ENCODE measurements at regions not wholly inside any gene's neighbourhood (a gene's known extent, or its start where the extent isn't known, plus 50 kb on each side); places are given as distances from the start of the nearest gene placed in this dataset.

GRCh38 chr2:198238429-198238828 is 434.0 kb downstream of the PLCL1 start:
- DNase-seq (ENCODE audit: low spot score) = no peak
- ATAC-seq (ENCODE audit: insufficient number of reproducible peaks, low FRiP score, low read depth) = no peak
- H3K27me3 ChIP-seq (replicated peaks; ENCODE audit: insufficient read depth) = no peaks in the 10 kb centered on the region
- H3K27ac ChIP-seq = no peak overlapping the region
- H3K4me3 ChIP-seq = no peak overlapping the region
- no peaks in the 10 kb centered on the region for H3K4me1 ChIP-seq (ENCODE audit: control insufficient read depth in 1 of 2, low read depth in 2 of 2)
- H3K9me3 ChIP-seq = no peaks in the 10 kb centered on the region
- H3K36me3 ChIP-seq = no peaks in the 10 kb centered on the region
- no peak for TF ChIP-seq CTCF (IDR thresholded peaks at IDR 0.05)

- TF ChIP-seq CTCF (IDR thresholded peaks at IDR 0.05) = no peak
- no peak overlapping the region for H3K4me3 ChIP-seq
- H3K27me3 ChIP-seq (replicated peaks; ENCODE audit: insufficient read depth) = no peaks in the 10 kb centered on the region
- ATAC-seq (ENCODE audit: insufficient number of reproducible peaks, low FRiP score, low read depth) (no peak), DNase-seq (ENCODE audit: low spot score) (no peak)
- H3K27ac ChIP-seq = no peak overlapping the region
- H3K9me3 ChIP-seq = no peaks in the 10 kb centered on the region
- no peaks in the 10 kb centered on the region for H3K4me1 ChIP-seq (ENCODE audit: control insufficient read depth in 1 of 2, low read depth in 2 of 2)
- H3K36me3 ChIP-seq = no peaks in the 10 kb centered on the region
Observed at GRCh38 chr2:198236338-198236737, 431.9 kb downstream of the PLCL1 start.

- no peaks in the 10 kb centered on the region for H3K4me1 ChIP-seq (ENCODE audit: control insufficient read depth in 1 of 2, low read depth in 2 of 2)
- DNase-seq (ENCODE audit: low spot score) (no peak), ATAC-seq (ENCODE audit: insufficient number of reproducible peaks, low FRiP score, low read depth) (no peak)
- no peak for TF ChIP-seq CTCF (IDR thresholded peaks at IDR 0.05)
- H3K27ac ChIP-seq = no peak overlapping the region
- H3K4me3 ChIP-seq = no peak overlapping the region
- H3K9me3 ChIP-seq = no peaks in the 10 kb centered on the region
- H3K27me3 ChIP-seq (replicated peaks; ENCODE audit: insufficient read depth) = no peaks in the 10 kb centered on the region
- H3K36me3 ChIP-seq = no peaks in the 10 kb centered on the region
Observed at GRCh38 chr2:198232281-198232680, 427.9 kb downstream of the PLCL1 start.

DNA sequence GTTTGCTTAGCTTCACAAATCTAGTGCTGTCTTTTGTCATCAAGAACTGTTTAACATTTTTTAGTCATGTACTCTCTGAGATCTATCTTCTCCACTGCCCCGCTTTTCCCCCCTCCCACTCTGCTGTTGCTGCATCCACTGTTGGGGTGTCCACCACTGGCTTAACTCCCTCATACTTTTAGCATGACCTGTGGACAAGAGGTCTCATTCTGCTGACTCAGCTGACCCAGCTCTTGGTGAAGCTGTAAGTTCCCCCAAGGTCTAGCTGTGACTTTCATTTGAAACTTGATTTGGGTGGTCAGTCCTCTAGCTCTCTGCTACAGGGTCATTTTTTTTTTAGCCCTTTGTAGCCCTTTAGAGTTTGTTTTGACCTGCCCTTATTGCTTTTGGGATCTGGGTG is 427.2 kb downstream of the PLCL1 start:
- TF ChIP-seq CTCF (IDR thresholded peaks at IDR 0.05) = no peak
- no peaks in the 10 kb centered on the region for H3K4me1 ChIP-seq (ENCODE audit: control insufficient read depth in 1 of 2, low read depth in 2 of 2)
- DNase-seq (ENCODE audit: low spot score) (no peak), ATAC-seq (ENCODE audit: insufficient number of reproducible peaks, low FRiP score, low read depth) (no peak)
- no peak overlapping the region for H3K27ac ChIP-seq
- no peaks in the 10 kb centered on the region for H3K36me3 ChIP-seq
- no peaks in the 10 kb centered on the region for H3K27me3 ChIP-seq (replicated peaks; ENCODE audit: insufficient read depth)
- H3K4me3 ChIP-seq = no peak overlapping the region
- H3K9me3 ChIP-seq = no peaks in the 10 kb centered on the region

DNA sequence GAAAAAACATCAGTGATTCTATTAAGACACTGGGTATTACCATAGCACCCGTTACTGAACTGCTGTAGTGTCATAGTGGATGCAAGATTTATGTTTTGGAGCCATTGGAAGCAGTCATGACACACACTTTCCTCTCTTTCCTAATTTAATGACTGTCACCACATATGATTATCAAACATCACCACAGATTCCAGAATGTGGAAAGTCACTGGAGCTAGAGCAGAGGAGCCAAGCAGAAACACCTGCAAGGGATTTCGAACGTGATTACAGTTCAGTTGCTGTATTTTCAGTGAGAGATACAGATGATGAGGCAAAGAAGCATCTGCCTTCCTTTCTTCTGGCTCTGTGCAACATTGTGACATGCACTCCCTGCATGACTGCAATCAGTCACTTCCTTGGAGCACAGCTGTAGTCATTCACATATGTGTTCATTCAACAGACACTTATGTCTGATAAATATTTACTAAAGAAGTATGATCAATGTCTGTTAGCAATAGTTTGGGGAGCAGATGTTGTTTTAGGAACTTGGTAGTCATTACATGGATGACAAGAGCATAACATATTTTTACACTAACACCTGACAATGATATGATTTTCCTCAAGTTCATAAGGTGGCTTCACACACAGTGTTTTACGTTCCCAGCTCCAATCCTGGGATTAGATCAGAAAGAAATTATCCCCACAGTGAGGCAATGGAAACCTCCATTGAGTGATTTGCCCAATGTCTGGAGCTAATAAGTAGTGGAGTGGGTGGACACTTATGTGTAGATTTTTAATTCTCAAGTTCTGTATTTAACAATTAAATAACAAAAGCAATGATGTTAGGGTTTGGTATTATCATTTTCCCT is 416.6 kb downstream of the PLCL1 start:
- H3K27me3 ChIP-seq (replicated peaks; ENCODE audit: insufficient read depth) = no peaks in the 10 kb centered on the region
- TF ChIP-seq CTCF (IDR thresholded peaks at IDR 0.05) = no peak
- no peak overlapping the region for H3K4me3 ChIP-seq
- DNase-seq (ENCODE audit: low spot score) (no peak), ATAC-seq (ENCODE audit: insufficient number of reproducible peaks, low FRiP score, low read depth) (no peak)
- no peak overlapping the region for H3K27ac ChIP-seq
- no peaks in the 10 kb centered on the region for H3K9me3 ChIP-seq
- no peaks in the 10 kb centered on the region for H3K36me3 ChIP-seq
- no peaks in the 10 kb centered on the region for H3K4me1 ChIP-seq (ENCODE audit: control insufficient read depth in 1 of 2, low read depth in 2 of 2)
